Natural killer cell treated with Interleukin-12 subunit alpha and Interleukin-12 subunit beta and Interleukin-15 and Interleukin-18, amount 100 ng/mL, for 72 hours (primary cell): ENCODE measurements at regions not wholly inside any gene's neighbourhood (a gene's known extent, or its start where the extent isn't known, plus 50 kb on each side); places are given as distances from the start of the nearest gene placed in this dataset.

Source experiments
- ATAC-seq, 2 donors: fragments of 150-1000 bp; cut with Tn5 transposase in 1 of 2; sonication (Bioruptor Pico), chemical (Tn5 transposase) in 1 of 2; 2 replicates each; pipeline ENCODE4 v1.10.0; 2021
- DNase-seq: peaks from one replicate; pipeline ENCODE4 v3.0.0; 2022; ENCODE audit warnings: low spot score
- H3K27ac Mint-ChIP-seq, 2 donors: 1 replicate in 1 of 2; 2 replicates in 1 of 2; pipeline ENCODE4 v1.8.0; 2022; ENCODE audit warnings: mixed read lengths in 2 of 2, mild to moderate bottlenecking in 1 of 2, moderate library complexity in 1 of 2
- H3K27me3 Mint-ChIP-seq, 2 donors: 1 replicate in 1 of 2; 2 replicates in 1 of 2; pipeline ENCODE4 v1.8.0; 2022; ENCODE audit warnings: mixed read lengths in 2 of 2
- H3K36me3 Mint-ChIP-seq: one replicate; pipeline ENCODE4 v1.8.0; 2022; ENCODE audit warnings: mixed read lengths
- H3K4me1 Mint-ChIP-seq, 2 donors: 1 replicate in 1 of 2; 2 replicates in 1 of 2; pipeline ENCODE4 v1.8.0; 2022; ENCODE audit warnings: low read depth in 2 of 2, mixed read lengths in 2 of 2, mild to moderate bottlenecking in 1 of 2
- H3K4me3 Mint-ChIP-seq: one replicate; pipeline ENCODE4 v1.8.0; 2022; ENCODE audit warnings: mixed read lengths
- H3K9me3 Mint-ChIP-seq: 2 replicates; pipeline ENCODE4 v1.8.0; 2022; ENCODE audit warnings: mixed read lengths

- Mint-ChIP-seq H3K27me3 (peaks cover 5 to 6% of the 10 kb centered on the region in 2 donors), H3K36me3 (no peaks in the 10 kb centered on the region), H3K4me1 (peaks cover 26 to 56% of the 10 kb centered on the region in 2 donors), H3K27ac (no peak overlapping the region), H3K9me3 (no peaks in the 10 kb centered on the region), H3K4me3 (no peak overlapping the region)
- DNase-seq = no peak
- ATAC-seq = peak; percentile 1 to 43
Measured at GRCh38 chr1:25036117-25036546, 106.1 kb upstream of the RUNX3 start.

- Mint-ChIP-seq H3K27me3 (peaks cover under 1% of the 10 kb centered on the region in 2 donors), H3K9me3 (no peaks in the 10 kb centered on the region), H3K27ac (no peak overlapping the region), H3K36me3 (no peaks in the 10 kb centered on the region), H3K4me3 (no peak overlapping the region), H3K4me1 (peaks cover 21 to 55% of the 10 kb centered on the region in 2 donors)
- DNase-seq = no peak
- ATAC-seq = no peak
Measured at GRCh38 chr1:25035523-25036116, 105.5 kb upstream of the RUNX3 start.

- DNase-seq (no peak), ATAC-seq (no peak)
- H3K27me3 Mint-ChIP-seq = no peaks in the 10 kb centered on the region
- no peak overlapping the region for H3K4me3 Mint-ChIP-seq
- H3K9me3 Mint-ChIP-seq = no peaks in the 10 kb centered on the region
- peaks cover 21 to 61% of the 10 kb centered on the region in 2 donors for H3K4me1 Mint-ChIP-seq
- H3K27ac Mint-ChIP-seq = no peak overlapping the region
- H3K36me3 Mint-ChIP-seq = no peaks in the 10 kb centered on the region
Measured at GRCh38 chr1:25034736-25035522, 104.9 kb upstream of the RUNX3 start.

GRCh38 chr1:25033828-25034705 lies 104.0 kb upstream of the RUNX3 start:
- H3K4me1 Mint-ChIP-seq = peaks cover 17 to 70% of the 10 kb centered on the region in 2 donors
- no peak overlapping the region for H3K4me3 Mint-ChIP-seq
- H3K9me3 Mint-ChIP-seq = no peaks in the 10 kb centered on the region
- no peaks in the 10 kb centered on the region for H3K27me3 Mint-ChIP-seq
- ATAC-seq = peak; percentile 63 to 72
- DNase-seq = peak; percentile 90
- H3K27ac Mint-ChIP-seq = no peak overlapping the region
- no peaks in the 10 kb centered on the region for H3K36me3 Mint-ChIP-seq

- H3K4me3 Mint-ChIP-seq = no peak overlapping the region
- H3K27ac Mint-ChIP-seq = no peak overlapping the region
- DNase-seq = no peak
- no peaks in the 10 kb centered on the region for H3K36me3 Mint-ChIP-seq
- H3K27me3 Mint-ChIP-seq = no peaks in the 10 kb centered on the region
- peaks cover 8 to 75% of the 10 kb centered on the region in 2 donors for H3K4me1 Mint-ChIP-seq
- H3K9me3 Mint-ChIP-seq = no peaks in the 10 kb centered on the region
- ATAC-seq = no peak
Measured at GRCh38 chr1:25033030-25033827, 103.2 kb upstream of the RUNX3 start.

GRCh38 chr1:25031966-25032667 lies 102.0 kb upstream of the RUNX3 start:
- peak in 1 of 2 donors; percentile 24 for ATAC-seq
- Mint-ChIP-seq H3K36me3 (no peaks in the 10 kb centered on the region), H3K4me1 (peaks cover 4 to 78% of the 10 kb centered on the region in 2 donors), H3K27ac (no peak overlapping the region), H3K27me3 (no peaks in the 10 kb centered on the region), H3K9me3 (no peaks in the 10 kb centered on the region), H3K4me3 (no peak overlapping the region)
- DNase-seq = no peak

GRCh38 chr1:25031601-25031965 lies 101.5 kb upstream of the RUNX3 start:
- Mint-ChIP-seq H3K4me3 (no peak overlapping the region), H3K36me3 (no peaks in the 10 kb centered on the region), H3K27me3 (no peaks in the 10 kb centered on the region), H3K9me3 (no peaks in the 10 kb centered on the region), H3K27ac (no peak overlapping the region), H3K4me1 (peaks cover 5 to 80% of the 10 kb centered on the region in 2 donors)
- ATAC-seq (no peak), DNase-seq (no peak)

- Mint-ChIP-seq H3K36me3 (no peaks in the 10 kb centered on the region), H3K27ac (no peak overlapping the region)
Measured at GRCh38 chr1:25030674-25031589, 100.9 kb upstream of the RUNX3 start.

GRCh38 chr1:25030012-25030411 lies 99.9 kb upstream of the RUNX3 start:
- DNase-seq (no peak), ATAC-seq (no peak)
- peaks cover 15 to 89% of the 10 kb centered on the region in 2 donors for H3K4me1 Mint-ChIP-seq
- no peaks in the 10 kb centered on the region for H3K36me3 Mint-ChIP-seq
- no peak overlapping the region for H3K4me3 Mint-ChIP-seq
- no peaks in the 10 kb centered on the region for H3K9me3 Mint-ChIP-seq
- no peak overlapping the region for H3K27ac Mint-ChIP-seq
- H3K27me3 Mint-ChIP-seq = no peaks in the 10 kb centered on the region

More at GRCh38 chr1:25030674-25031589, 100.9 kb upstream of the RUNX3 start:
- H3K27me3 Mint-ChIP-seq = no peaks in the 10 kb centered on the region
- H3K4me3 Mint-ChIP-seq = no peak overlapping the region
- ATAC-seq (peak; percentile 79 to 84), DNase-seq (peak; percentile 90)
- H3K9me3 Mint-ChIP-seq = no peaks in the 10 kb centered on the region
- H3K4me1 Mint-ChIP-seq = peaks cover 7 to 84% of the 10 kb centered on the region in 2 donors

GRCh38 chr1:25028907-25029599 lies 99.0 kb upstream of the RUNX3 start:
- Mint-ChIP-seq H3K36me3 (no peaks in the 10 kb centered on the region), H3K4me1 (peaks cover 25 to 92% of the 10 kb centered on the region in 2 donors), H3K27ac (no peak overlapping the region), H3K27me3 (no peaks in the 10 kb centered on the region), H3K4me3 (no peak overlapping the region), H3K9me3 (no peaks in the 10 kb centered on the region)
- ATAC-seq (peak; percentile 63), DNase-seq (peak; percentile 85)

GRCh38 chr1:25028587-25028906 lies 98.5 kb upstream of the RUNX3 start:
- Mint-ChIP-seq H3K27me3 (no peaks in the 10 kb centered on the region), H3K4me3 (no peak overlapping the region), H3K36me3 (no peaks in the 10 kb centered on the region), H3K27ac (no peak overlapping the region), H3K9me3 (no peaks in the 10 kb centered on the region), H3K4me1 (peaks cover 30 to 93% of the 10 kb centered on the region in 2 donors)
- ATAC-seq (no peak), DNase-seq (no peak)
